HG03097 (cell line): ENCODE measurements at regions not wholly inside any gene's neighbourhood (a gene's known extent, or its start where the extent isn't known, plus 50 kb on each side); places are given as distances from the start of the nearest gene placed in this dataset.

Experiments used
- ATAC-seq: cut with Tn5 transposase; IDR thresholded peaks from one replicate; pipeline ENCODE4 v1.9.1; 2021; ENCODE audit not compliant: unreplicated experiment, low FRiP score

DNA sequence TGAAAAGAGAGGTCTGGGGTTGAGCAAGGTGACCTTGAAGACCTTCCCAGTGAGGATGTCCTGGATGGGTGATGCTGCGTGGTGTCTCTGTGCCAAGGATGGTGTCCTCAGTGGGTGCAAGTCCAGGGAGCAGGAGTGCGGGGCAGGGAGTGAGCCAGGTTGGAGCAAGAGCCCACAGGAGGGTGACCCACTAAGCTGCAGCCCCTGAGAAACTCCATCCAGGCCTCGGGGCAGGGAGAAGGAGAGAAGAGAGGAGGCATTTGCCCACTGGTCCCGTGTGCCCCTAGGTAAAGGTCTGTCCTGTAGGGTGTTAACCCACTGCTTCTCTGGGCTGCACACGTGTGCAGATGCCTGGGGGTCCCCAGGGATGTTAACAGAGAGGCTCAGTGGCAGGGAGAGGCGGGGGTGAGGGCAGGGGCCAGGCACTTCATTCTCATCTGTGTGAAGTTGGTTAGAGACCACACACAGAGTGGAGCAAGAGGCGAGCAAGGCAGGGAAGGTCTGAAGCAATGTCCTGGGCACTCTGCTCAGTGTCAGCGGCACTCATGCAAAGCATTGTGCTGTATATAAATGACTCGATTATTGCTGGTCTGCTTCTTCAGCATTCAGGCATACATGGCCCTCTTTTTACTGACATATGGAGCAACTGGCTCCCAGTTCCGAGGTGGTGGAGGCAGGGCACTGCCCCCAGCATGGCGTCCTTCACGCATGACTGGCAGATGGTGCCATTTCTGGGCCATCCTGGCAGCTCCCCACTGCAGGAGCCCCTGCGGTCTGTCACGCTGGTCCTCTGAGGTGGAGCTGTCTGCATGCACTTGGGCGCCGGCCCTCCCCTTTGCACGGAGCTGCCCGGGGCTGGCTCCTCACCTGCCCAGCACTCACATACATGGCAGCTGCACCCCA lies 117.2 kb upstream of the HS6ST1 start:
- no peak for ATAC-seq

- no peak for ATAC-seq
Measured at GRCh38 chr2:128436479-128437203, 118.0 kb upstream of the HS6ST1 start.

GRCh38 chr2:128437204-128437565 lies 118.5 kb upstream of the HS6ST1 start:
- ATAC-seq = no peak

DNA sequence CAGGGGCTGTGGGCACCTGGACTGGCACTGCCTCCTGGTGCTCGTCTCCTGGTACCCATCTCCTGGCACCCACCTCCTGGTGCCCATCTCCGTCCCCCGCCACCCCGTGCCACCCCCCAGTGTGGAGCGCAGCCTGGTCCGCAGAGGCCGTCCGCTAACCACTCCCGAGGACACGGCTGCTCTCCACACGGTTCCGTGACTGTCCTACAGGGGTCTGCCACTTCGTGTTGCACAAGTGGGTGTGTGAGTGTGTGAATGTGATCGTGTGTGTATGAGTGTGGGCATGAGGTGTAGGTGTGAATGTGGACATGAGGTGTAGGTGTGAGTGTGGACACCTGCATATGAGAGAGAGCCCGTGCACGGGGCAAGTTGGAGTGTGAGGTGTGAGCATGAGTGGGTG lies 119.4 kb upstream of the HS6ST1 start:
- no peak for ATAC-seq

DNA sequence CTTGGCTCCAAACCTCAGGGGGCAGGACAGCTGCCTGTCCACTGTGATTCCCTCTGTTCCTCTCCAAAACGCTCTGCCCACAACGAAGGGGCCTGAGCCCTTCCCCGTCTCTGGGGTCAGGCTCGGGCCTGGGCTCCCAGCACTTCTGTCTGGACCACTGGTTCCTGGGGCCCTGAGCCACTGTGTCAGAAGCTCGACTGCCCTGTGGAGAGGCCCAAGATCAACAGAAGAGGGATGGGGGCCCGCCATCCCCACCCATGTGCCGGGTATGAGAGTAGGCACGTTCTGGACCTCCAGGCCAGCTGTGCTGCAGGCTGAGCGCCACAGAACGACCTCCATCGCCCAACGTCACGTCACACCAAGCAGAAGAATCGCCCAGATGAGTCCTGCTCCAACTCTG lies 119.9 kb upstream of the HS6ST1 start:
- ATAC-seq = no peak

- no peak for ATAC-seq
Measured at GRCh38 chr2:128439031-128439790, 120.5 kb upstream of the HS6ST1 start.

GRCh38 chr2:128439791-128440665 lies 121.4 kb upstream of the HS6ST1 start:
- no peak for ATAC-seq

GRCh38 chr2:128440666-128441340 lies 122.1 kb upstream of the HS6ST1 start:
- ATAC-seq = no peak

DNA sequence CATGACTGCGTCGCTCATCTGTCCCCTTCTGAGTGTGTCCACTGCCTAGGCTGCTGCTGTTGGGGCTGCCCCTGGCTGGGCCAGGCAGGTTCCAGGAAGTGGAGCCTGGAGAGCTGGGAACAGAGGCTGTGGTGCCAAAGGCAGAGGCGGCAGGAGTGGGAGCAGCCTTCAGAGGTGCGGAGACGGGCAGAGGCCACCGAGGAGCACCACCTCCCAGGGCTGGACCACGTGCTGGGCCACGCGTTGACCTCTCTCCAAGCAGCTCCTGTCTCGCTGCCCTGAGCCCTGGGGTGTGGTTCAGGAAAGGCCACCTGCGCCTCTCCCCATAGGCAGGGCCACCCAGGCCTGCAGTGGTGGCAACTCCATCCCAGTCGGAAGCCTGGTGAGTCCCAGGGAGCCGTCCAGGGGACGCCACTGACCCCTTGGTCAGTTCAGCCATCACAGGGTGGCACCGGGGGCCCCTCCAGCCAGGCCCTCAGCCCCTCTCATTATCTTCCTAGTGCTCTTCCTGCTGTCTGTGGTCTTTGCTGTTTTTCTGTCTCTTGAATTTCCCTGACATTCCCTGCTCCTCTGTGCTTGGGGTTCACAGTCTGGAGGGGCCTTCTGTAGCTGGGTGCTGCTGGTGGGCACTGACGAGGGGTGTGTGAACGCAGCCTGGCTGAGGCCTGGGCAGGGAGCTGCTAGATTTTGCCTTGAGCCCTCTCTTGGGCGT lies 122.8 kb upstream of the HS6ST1 start:
- no peak for ATAC-seq

DNA sequence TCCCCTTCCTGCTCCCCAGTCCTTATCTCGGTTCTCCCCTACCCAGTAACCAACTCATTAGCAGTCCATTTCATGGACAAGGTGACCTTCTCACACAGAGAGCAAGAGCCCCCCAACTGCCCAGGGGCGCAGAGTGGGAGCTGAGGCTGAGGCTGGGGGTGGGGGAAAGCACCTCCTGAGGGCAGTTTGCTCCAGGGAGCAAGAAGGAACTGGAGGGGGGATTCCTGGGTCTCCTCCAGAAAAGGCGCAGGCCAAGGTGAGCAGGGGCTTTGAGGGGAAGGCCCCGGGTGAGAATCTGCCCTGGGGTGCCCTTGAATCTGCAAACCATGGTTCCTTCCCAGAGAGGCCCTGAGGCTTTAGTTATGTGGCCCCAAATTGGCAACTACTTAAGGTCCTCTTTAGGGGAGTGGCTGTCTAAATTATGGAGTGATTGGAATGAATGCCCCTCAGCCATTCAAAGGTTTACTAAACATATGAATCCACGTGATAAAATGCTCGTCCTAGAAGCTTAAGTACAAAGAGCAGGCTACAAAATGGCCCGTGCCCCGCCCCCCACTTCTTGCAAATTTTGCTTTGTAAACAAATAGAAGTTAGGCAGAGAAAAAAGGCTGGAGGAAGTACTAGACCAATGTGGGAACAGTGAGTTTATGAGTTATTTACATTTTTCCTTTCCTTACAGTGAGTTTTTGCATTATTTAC lies 123.5 kb upstream of the HS6ST1 start:
- ATAC-seq = no peak

DNA sequence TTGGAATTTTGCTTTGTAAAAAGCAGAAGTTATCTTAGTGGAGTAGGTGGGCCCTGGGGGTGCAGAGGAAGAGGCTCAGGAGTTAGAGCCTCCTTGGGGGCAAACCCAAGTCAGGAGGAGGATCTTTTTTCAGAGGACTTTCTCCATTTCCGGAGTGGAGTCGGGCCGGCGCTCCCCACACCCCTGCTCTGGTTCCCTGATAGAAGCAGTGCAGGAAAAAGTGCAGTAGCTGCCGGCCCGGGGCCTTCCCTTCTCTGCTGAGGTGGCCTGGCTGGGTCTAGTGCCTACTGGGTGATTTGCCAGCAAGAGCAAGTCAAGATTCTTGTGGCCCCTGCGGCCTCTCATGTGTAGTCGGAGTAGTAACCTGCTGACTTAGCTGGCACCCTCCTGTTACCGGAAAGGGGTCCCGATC lies 124.2 kb upstream of the HS6ST1 start:
- no peak for ATAC-seq

DNA sequence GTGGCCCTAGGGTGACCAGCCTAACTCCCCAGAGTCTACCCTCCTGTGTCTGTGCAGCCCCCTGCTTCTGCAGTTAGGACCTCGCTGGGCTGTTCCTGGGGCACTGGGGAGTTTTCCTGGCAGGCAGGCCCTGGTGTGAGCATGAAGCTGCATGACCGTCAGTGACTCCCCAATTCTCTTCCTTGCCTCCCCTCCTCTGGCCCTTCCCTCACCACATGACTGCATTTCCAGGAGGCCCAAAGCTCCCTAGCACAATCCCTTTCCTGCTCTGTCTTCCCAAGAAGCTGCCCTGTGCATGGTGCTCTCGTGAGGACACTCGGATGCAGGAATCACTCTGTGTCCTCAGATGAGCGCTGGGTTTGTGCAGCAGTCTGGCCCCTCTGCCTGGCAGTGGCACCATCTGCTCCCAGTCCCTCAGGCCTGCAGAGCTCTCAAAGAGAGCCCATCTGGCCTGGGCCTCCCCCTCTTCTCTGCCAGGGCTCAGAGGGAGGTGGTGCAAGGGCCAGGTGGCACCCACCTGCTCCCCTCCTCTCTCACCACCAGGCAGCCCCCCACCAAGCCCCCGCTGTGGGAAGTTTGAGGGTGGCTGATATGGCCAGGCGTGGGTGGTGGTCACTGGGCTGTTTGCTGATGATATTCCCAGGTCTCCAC lies 125.6 kb upstream of the HS6ST1 start:
- ATAC-seq = no peak

DNA sequence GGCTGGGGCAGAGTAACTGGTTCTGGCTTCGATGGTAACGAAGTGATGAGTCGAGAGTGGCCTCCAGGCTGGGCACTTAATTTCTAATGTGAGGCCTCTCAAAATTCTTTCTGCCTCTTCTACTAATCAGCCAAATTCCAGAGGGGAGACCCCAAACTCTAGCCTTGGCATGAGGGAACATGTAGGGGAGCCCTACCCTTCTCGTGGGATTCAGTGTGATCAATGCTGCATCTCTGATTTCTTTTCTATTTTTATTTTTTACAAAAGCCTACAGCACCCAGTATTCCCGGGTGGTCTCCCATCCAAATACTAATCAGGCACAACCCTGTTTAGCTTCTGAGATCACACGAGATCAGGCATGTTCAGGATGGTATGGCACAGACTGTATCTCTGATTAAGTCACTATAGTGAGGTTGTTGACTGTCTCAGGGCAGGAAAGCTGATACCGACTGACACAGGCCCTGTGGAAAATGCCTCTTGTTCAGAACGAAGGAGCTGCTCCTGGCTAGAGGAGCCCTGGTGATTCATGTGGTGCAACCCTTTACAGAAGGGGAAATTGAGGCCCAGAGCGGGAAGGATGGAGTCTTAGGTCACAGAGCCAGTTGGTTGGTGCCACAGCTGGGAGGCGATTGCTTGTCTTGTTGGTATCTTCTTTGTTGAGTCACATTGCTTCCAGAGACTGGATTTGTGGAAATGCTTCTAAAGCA lies 126.3 kb upstream of the HS6ST1 start:
- no peak for ATAC-seq

- no peak for ATAC-seq
Measured at GRCh38 chr2:128445523-128445900, 126.8 kb upstream of the HS6ST1 start.

DNA sequence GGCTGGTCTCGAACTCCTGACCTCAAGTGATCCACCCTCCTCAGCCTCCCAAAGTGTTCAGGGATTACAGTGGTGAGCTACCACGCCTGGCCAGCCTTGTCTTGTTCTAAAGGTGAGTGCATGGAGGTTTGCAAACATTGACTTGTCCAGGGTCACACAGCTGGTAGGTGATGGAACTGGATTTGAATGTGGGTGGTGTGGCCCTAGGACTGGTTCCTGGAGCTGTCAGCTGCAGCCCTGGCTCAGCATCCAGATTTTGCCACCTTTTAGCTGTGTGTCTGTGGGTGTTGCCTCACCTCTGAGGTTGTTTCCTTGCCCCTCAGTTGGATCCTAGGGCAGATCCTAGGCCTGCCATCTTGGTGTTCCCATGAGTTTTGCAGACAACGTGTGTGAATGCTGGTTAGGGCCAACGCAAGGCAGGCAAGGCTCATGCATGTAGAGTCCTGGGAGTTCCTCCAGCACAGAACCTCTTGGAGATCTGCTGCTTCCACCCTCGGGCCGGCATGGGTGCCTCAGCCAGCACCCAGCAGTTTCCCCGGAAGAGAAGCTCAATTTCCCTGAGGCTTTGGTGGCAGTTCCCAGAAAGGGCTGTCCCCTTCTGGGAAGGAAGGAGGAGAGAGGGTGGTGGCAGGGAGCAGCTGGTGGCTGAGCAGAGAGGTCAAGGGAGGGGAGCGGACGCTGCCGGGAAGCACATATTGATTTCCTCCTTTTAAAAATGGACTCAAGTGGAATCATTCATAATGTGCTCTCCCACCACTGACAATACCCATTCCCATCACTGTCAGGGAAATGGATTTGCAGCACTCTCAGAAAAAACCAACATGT lies 127.6 kb upstream of the HS6ST1 start:
- no peak for ATAC-seq

DNA sequence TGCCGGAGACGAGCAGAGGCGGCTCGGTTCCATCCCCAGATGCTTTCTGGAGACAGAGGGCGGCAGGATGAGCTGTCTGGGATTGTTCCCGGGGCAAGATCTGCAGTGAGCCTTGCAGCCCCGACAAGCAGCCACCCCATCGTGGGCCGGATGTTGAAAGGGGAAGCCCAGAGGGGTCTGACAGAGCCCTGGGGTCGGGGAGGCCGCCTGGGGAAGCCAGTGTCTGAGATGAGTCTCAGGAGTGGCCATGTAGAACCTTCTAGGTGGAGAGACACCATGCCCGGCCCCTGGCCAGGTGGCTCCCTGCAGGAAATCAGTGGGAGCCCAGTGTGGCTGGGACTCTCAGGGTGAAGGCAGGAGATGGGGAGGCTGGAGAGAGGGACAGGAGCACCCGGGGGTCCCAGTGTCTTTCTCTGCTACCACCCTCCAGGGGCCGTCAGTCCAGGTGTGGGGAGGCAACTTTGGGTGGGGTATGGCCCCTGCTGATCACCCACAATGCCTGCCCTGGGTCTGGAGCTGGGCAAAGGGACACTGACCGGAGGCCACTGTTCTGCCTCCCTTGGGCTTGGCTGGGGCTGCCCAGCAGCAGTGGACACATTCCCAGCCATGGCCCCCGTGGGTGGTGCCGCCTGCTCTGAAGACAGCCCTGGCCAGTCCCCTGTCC lies 128.3 kb upstream of the HS6ST1 start:
- no peak for ATAC-seq
